WERI-Rb-1 (cell line): ENCODE measurements at regions not wholly inside any gene's neighbourhood (a gene's known extent, or its start where the extent isn't known, plus 50 kb on each side); places are given as distances from the start of the nearest gene placed in this dataset.

Experiments used
- DNase-seq: peaks from one replicate; pipeline ENCODE4 v3.0.0-alpha.2; 2020
- H3K27ac ChIP-seq: fragments of 250-450 bp; sonication (Bioruptor Pico); 2 replicates; pipeline ENCODE4 v1.5.1; 2020; ENCODE audit warnings: mild to moderate bottlenecking, moderate library complexity
- H3K27me3 ChIP-seq: fragments of 250-450 bp; sonication (Bioruptor Pico); 2 replicates; pipeline ENCODE4 v1.5.1; 2021; ENCODE audit warnings: mild to moderate bottlenecking, low read depth, moderate library complexity; ENCODE audit not compliant: insufficient read depth, severe bottlenecking
- H3K36me3 ChIP-seq: fragments of 250-450 bp; sonication (Bioruptor Pico); 2 replicates; pipeline ENCODE4 v1.5.1; 2020; ENCODE audit warnings: mild to moderate bottlenecking, moderate library complexity
- H3K4me3 ChIP-seq: 2 replicates; pipeline ENCODE4 v1.5.1; 2011; ENCODE audit warnings: low read depth, mild to moderate bottlenecking, control low read depth, low read length
- H3K9me3 ChIP-seq: fragments of 250-450 bp; sonication (Bioruptor Pico); 2 replicates; pipeline ENCODE4 v1.5.1; 2021; ENCODE audit warnings: mild to moderate bottlenecking, moderate library complexity; ENCODE audit not compliant: severe bottlenecking
- CTCF ChIP-seq: IDR thresholded peaks from 2 replicates; pipeline ENCODE4 v1.5.1; 2011; ENCODE audit warnings: low read depth, mild to moderate bottlenecking, control low read depth, inconsistent platforms, low read length

GRCh38 chr6:74765486-74765885 is 440.4 kb downstream of the COL12A1 start:
- no peak for TF ChIP-seq CTCF
- Histone ChIP-seq H3K9me3 (no peaks in the 10 kb centered on the region), H3K27me3 (peaks cover 20% of the 10 kb centered on the region), H3K36me3 (no peaks in the 10 kb centered on the region), H3K27ac (no peak overlapping the region), H3K4me3 (no peak overlapping the region)
- no peak for DNase-seq

- Histone ChIP-seq H3K27ac (no peak overlapping the region), H3K27me3 (peaks cover 18% of the 10 kb centered on the region), H3K9me3 (no peaks in the 10 kb centered on the region), H3K4me3 (no peak overlapping the region), H3K36me3 (no peaks in the 10 kb centered on the region)
- DNase-seq, result no peak
- TF ChIP-seq CTCF, result no peak
Observed at GRCh38 chr6:74764486-74764885, 441.4 kb downstream of the COL12A1 start.

- no peak for DNase-seq
- H3K9me3 ChIP-seq, result no peaks in the 10 kb centered on the region
- no peak overlapping the region for H3K27ac ChIP-seq
- TF ChIP-seq CTCF, result no peak
- H3K4me3 ChIP-seq, result no peak overlapping the region
- no peaks in the 10 kb centered on the region for H3K36me3 ChIP-seq
- peaks cover 18% of the 10 kb centered on the region for H3K27me3 ChIP-seq
Observed at GRCh38 chr6:74762841-74763240, 443.0 kb downstream of the COL12A1 start.

GRCh38 chr6:74757813-74758212 is 448.0 kb downstream of the COL12A1 start:
- Histone ChIP-seq H3K4me3 (no peak overlapping the region), H3K9me3 (no peaks in the 10 kb centered on the region), H3K27ac (no peak overlapping the region), H3K36me3 (no peaks in the 10 kb centered on the region), H3K27me3 (peaks cover 37% of the 10 kb centered on the region)
- DNase-seq, result no peak
- TF ChIP-seq CTCF, result no peak

- DNase-seq, result no peak
- Histone ChIP-seq H3K9me3 (no peaks in the 10 kb centered on the region), H3K36me3 (no peaks in the 10 kb centered on the region), H3K4me3 (no peak overlapping the region), H3K27me3 (peaks cover 37% of the 10 kb centered on the region), H3K27ac (no peak overlapping the region)
- no peak for TF ChIP-seq CTCF
Observed at GRCh38 chr6:74756923-74757322, 448.9 kb downstream of the COL12A1 start.

GRCh38 chr6:74755778-74756177 is 450.1 kb downstream of the COL12A1 start:
- H3K27ac ChIP-seq, result no peak overlapping the region
- H3K9me3 ChIP-seq, result no peaks in the 10 kb centered on the region
- no peak for DNase-seq
- TF ChIP-seq CTCF, result no peak
- no peak overlapping the region for H3K4me3 ChIP-seq
- peaks cover 44% of the 10 kb centered on the region for H3K27me3 ChIP-seq
- no peaks in the 10 kb centered on the region for H3K36me3 ChIP-seq
